Tibial artery (tissue), 4 donors: ENCODE measurements at regions not wholly inside any gene's neighbourhood (a gene's known extent, or its start where the extent isn't known, plus 50 kb on each side); places are given as distances from the start of the nearest gene placed in this dataset.

Experiments used
- DNase-seq, 2 donors: peaks; one replicate each; pipeline ENCODE4 v3.0.0-alpha.2; 2019
- H3K27ac ChIP-seq, 2 donors: fragments of 200-600 bp; sonication (generic) in 1 of 2; 1 replicate in 1 of 2; 2 replicates in 1 of 2; pipeline ENCODE4 v1.5.1; 2018 to 2019; ENCODE audit warnings: mild to moderate bottlenecking in 1 of 2
- H3K27me3 ChIP-seq, 2 donors: fragments of 200-600 bp; sonication (generic) in 1 of 2; one replicate each; pipeline versions ENCODE4 v1.5.1 to v1.6.0; 2016 to 2019
- H3K36me3 ChIP-seq, 3 donors: fragments of 200-600 bp; sonication (generic) in 2 of 3; one replicate each; pipeline ENCODE4 v1.5.1; 2016 to 2019; ENCODE audit warnings: mild to moderate bottlenecking in 2 of 3
- H3K4me1 ChIP-seq, 4 donors: fragments of 200-600 bp; sonication (generic) in 2 of 4; 1 replicate in 3 of 4; 2 replicates in 1 of 4; pipeline ENCODE4 v1.5.1; 2016 to 2019
- H3K4me3 ChIP-seq, 2 donors: fragments of 200-600 bp; sonication (generic) in 1 of 2; 1 replicate in 1 of 2; 2 replicates in 1 of 2; pipeline ENCODE4 v1.5.1; 2018 to 2019; ENCODE audit warnings: mild to moderate bottlenecking in 2 of 2
- H3K9me3 ChIP-seq, 3 donors: fragments of 200-600 bp; sonication (generic) in 1 of 3; one replicate each; pipeline ENCODE4 v1.5.1; 2016 to 2019
- CTCF ChIP-seq, 2 experiments: fragments of 200-600 bp in 1 of 2; fragments of 450-650 bp in 1 of 2; IDR thresholded peaks; one replicate each; pipeline ENCODE4 v1.5.1; 2017 to 2019; ENCODE audit warnings: antibody characterized with exemption in 2 of 2, mild to moderate bottlenecking in 1 of 2, moderate library complexity in 1 of 2
- intact Hi-C: fragments of 100-400 bp; cut with DNase I; formaldehyde crosslinking; loops from one replicate; pipeline ENCODE4 v1.15.0; 2023; ENCODE audit warnings: low total_unique reads

- Histone ChIP-seq H3K9me3 (peaks cover 0 to 9% (median 3%) of the 10 kb centered on the region in 3 donors), H3K27me3 (no peaks in the 10 kb centered on the region), H3K4me1 (no peaks in the 10 kb centered on the region), H3K27ac (no peak overlapping the region), H3K36me3 (no peaks in the 10 kb centered on the region), H3K4me3 (no peak overlapping the region)
- no peak for DNase-seq
- intact Hi-C loops = no loop called here
- no peak for TF ChIP-seq CTCF (IDR thresholded peaks at IDR 0.05)
Observed at GRCh38 chr2:166634706-166635105, 140.7 kb upstream of the SCN7A start.

- H3K27me3 ChIP-seq = no peaks in the 10 kb centered on the region
- no peaks in the 10 kb centered on the region for H3K4me1 ChIP-seq
- intact Hi-C loops = no loop called here
- no peak overlapping the region for H3K4me3 ChIP-seq
- no peak for DNase-seq
- H3K36me3 ChIP-seq = no peaks in the 10 kb centered on the region
- H3K27ac ChIP-seq = no peak overlapping the region
- peaks cover 0 to 9% (median 3%) of the 10 kb centered on the region in 3 donors for H3K9me3 ChIP-seq
- no peak for TF ChIP-seq CTCF (IDR thresholded peaks at IDR 0.05)
Observed at GRCh38 chr2:166632616-166633015, 138.6 kb upstream of the SCN7A start.

- Histone ChIP-seq H3K4me3 (no peak overlapping the region), H3K27ac (no peak overlapping the region), H3K4me1 (no peaks in the 10 kb centered on the region), H3K36me3 (no peaks in the 10 kb centered on the region), H3K9me3 (peaks cover 0 to 14% (median 3%) of the 10 kb centered on the region in 3 donors), H3K27me3 (no peaks in the 10 kb centered on the region)
- intact Hi-C loops = no loop called here
- DNase-seq = no peak
- TF ChIP-seq CTCF (IDR thresholded peaks at IDR 0.05) = no peak
Observed at GRCh38 chr2:166628478-166629136, 134.6 kb upstream of the SCN7A start.

- no peak overlapping the region for H3K4me3 ChIP-seq
- no peaks in the 10 kb centered on the region for H3K4me1 ChIP-seq
- no peaks in the 10 kb centered on the region for H3K27me3 ChIP-seq
- no peak for TF ChIP-seq CTCF (IDR thresholded peaks at IDR 0.05)
- intact Hi-C loops = no loop called here
- DNase-seq = no peak
- H3K36me3 ChIP-seq = no peaks in the 10 kb centered on the region
- no peak overlapping the region for H3K27ac ChIP-seq
- peaks cover 0 to 14% (median 3%) of the 10 kb centered on the region in 3 donors for H3K9me3 ChIP-seq
Observed at GRCh38 chr2:166627893-166628292, 133.8 kb upstream of the SCN7A start.

GRCh38 chr2:166625670-166626069, 131.6 kb upstream of the SCN7A start:
- peaks cover 0 to 4% (median 0%) of the 10 kb centered on the region in 3 donors for H3K9me3 ChIP-seq
- intact Hi-C loops = no loop called here
- H3K27ac ChIP-seq = no peak overlapping the region
- no peaks in the 10 kb centered on the region for H3K4me1 ChIP-seq
- TF ChIP-seq CTCF (IDR thresholded peaks at IDR 0.05) = no peak
- no peaks in the 10 kb centered on the region for H3K27me3 ChIP-seq
- DNase-seq = no peak
- no peaks in the 10 kb centered on the region for H3K36me3 ChIP-seq
- no peak overlapping the region for H3K4me3 ChIP-seq

GRCh38 chr2:166614503-166614902, 120.5 kb upstream of the SCN7A start:
- no peaks in the 10 kb centered on the region for H3K27me3 ChIP-seq
- DNase-seq = no peak
- intact Hi-C loops = no loop called here
- H3K9me3 ChIP-seq = no peaks in the 10 kb centered on the region
- no peak overlapping the region for H3K27ac ChIP-seq
- no peak overlapping the region for H3K4me3 ChIP-seq
- H3K36me3 ChIP-seq = no peaks in the 10 kb centered on the region
- TF ChIP-seq CTCF (IDR thresholded peaks at IDR 0.05) = no peak
- no peaks in the 10 kb centered on the region for H3K4me1 ChIP-seq
